HG03571 (cell line): ENCODE measurements at regions not wholly inside any gene's neighbourhood (a gene's known extent, or its start where the extent isn't known, plus 50 kb on each side); places are given as distances from the start of the nearest gene placed in this dataset.
"Not testable (repeated sequence)": the region's sequence is repeated elsewhere in the genome, so short reads cannot be mapped to it uniquely, and the experiment has no call there.

Experiments
- ATAC-seq: cut with Tn5 transposase; IDR thresholded peaks from one replicate; pipeline ENCODE4 v1.9.1; 2021; ENCODE audit not compliant: unreplicated experiment

DNA sequence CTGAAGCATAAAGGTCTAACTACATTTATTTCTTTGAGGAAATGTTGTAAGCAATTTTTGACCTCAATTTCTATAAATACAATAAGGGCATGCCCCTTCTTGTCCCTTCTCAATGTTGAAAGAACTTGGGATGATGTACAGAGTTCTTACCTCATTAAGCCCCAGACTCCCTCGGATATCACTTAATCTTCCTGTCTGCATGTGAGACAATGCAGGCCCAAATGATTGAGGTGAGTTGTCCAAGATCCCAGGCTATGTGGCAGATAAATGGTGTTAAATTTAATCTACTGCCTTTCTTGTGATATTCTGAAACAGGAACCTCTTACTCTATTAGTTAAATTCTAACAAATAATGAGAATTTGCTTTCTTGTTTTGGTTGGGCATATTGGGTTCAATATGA lies 1073.4 kb upstream of the GYPC start:
- ATAC-seq = no peak

DNA sequence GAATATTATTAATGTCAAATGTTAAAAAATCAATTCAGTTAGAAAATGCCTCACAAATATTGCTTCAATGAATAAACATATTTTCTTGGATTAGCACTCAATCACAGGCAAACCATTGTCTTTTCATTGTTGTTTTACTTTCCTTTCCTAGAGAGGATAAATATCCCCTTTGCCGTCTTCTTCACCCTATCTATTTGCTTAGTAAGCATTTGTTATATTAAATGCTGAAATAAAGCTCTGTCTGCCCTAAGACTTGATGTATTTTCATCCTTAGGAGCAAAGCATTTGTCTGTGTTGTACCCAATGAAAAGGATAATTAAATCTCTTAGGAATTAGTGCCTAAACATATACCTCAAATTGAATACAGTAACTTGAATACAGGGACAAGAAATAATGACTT lies 1071.2 kb upstream of the GYPC start:
- ATAC-seq = no peak

- ATAC-seq = no peak
Measured at GRCh38 chr2:125588780-125589179, 1067.2 kb upstream of the GYPC start.

- ATAC-seq = no peak
Measured at GRCh38 chr2:125591954-125592353, 1064.0 kb upstream of the GYPC start.

DNA sequence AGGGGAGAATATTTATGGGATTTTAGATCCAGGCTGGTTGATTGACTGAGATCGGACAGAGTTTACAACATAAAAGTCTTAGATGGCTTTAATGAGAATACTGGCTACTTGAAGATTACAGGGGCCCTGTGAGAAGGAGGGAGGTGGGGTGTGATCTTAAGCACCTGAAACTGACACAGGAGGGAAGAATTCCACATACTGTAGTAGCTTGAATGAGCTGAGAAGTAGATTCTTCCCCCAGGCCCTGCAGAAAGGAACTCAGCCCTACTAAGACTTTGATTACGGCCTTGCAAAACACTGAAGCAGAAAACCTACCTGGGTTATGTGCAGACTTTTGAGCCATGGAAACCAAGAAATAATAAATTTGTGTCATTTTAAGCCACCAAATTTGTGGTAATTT lies 1062.9 kb upstream of the GYPC start:
- no peak for ATAC-seq

DNA sequence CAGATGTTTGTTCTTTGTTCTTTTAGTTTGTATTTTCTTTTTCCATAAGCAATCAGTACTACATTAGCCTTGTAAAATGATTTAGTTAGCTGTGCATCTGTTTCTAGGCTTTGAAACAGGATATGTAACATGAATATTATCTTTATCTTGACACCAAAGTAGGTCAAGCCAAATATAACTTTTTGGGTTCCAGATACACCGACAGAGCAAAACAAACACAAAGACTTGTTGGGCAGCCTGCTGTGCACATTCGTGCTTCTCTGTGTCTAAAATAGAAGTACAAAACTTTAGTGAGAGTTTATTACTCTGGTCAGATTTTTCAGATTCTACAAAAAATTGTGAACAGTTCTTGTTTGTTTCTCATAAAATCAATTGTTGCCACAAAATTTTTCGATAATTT lies 1059.3 kb upstream of the GYPC start:
- no peak for ATAC-seq

DNA sequence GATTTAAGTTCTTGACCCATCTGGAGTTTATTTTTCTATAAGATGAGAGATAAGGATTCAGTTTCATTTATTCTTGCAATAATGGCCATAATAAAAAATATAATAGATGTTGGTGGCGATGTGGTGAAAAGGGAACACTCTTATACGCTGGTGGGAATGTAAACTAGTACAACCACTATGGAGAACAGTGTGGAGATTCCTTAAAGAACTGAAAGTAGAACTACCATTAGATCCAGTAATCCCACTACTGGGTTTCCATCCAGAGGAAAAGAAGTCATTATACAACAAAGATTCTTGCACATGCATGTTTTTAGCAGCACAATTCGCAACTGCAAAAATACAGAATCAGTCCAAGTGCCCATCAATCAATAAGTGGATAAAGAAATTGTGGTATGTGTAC lies 1040.5 kb upstream of the GYPC start:
- no peak for ATAC-seq

- no peak for ATAC-seq
Measured at GRCh38 chr2:125630377-125630776, 1025.6 kb upstream of the GYPC start.

DNA sequence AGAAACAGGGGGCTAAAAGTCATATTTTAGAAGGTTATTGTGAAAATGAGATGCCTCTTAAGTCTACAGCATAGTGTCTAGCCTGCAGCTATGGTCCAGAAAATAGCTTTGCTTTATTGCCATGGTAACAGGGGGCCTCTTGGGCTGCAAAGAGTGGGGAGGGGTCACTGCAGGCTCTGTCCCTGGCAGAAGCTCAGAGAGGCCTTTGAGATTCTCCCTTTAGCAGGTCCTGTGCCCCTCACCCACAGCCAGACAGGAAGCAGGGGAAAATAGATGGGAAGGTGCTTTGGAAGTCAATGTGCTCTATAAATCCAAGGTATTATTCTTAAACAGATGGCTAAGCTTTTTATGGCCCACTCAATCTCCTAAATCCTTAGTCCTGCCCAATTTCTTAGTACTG lies 1021.3 kb upstream of the GYPC start:
- no peak for ATAC-seq

- ATAC-seq = no peak
Measured at GRCh38 chr2:125638345-125638744, 1017.6 kb upstream of the GYPC start.

DNA sequence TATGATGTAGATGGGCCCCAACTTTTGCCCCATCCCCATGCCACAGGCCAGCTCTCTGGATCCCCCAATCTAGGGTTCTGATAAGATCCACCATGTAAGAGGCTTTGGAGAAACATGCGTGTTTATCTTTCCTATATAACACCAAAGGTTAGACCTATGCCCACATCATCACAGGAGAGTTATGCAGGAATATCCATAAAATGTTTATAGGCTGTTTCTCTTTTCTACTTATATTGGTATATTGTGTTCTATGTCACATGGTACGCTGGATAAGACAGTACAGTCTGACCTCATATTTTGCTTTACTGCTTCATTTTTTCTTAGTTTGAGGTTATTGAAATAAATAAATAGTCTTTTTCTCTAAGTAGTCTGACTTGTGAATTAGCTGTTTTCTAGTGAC lies 1013.9 kb upstream of the GYPC start:
- no peak for ATAC-seq

DNA sequence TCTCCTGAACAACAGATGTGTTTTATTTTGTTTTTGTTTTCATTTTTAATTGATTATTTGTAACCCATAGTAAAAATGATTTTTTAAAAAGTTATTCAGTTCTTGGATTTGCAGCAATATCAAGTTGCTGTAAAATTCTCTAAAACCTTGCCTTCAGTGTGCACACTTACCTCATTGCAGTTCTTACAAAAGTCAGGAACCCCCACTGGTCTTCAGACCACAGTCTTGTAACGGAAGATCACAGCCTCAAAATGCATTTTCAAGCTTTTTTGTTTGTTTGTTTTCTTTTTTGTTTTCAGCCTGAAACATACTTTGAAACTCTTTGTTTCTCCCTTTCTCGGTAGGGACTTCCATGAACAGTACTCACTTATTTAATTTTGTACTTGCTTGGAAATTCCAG lies 1012.8 kb upstream of the GYPC start:
- no peak for ATAC-seq

DNA sequence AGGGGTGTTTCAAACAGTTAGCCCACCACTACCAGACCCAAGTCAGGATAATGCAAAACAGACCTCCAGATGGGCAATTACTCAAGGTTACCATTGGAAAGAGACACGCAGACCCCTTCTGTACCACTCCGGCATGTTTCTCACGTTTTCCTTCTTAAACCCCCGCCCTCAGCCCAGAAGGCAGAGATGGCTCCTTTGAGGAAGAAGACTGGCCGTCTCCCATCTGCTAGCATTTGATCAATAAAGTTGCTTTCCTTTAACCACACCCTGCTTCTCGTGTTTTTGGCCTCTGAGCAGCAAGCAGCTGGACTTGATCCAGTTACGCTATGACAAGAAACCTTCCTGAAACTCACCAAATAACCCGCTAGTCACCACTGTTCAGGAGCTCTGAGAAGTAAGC lies 1012.4 kb upstream of the GYPC start:
- no peak for ATAC-seq

GRCh38 chr2:125644257-125644656 lies 1011.7 kb upstream of the GYPC start:
- ATAC-seq = no peak

DNA sequence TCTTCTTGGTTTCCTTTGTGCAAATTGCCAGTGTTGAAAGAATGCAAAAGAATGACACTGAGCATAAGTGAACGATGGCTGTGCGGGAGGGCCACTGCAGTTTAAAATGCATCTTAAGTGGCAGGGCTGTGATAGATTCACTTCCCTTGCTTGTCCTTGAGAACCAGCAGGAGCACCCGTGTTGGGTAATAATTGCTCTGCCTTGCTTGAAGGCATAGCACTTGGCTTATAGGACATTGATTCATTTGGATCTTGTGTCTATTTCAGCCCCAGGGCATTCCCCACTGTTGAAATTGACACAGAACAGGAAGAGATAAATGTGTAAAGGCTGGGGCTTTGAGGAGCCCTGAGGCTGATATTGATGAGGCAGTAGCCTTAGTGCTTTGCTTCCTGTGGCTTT lies 1003.7 kb upstream of the GYPC start:
- no peak for ATAC-seq

GRCh38 chr2:125654226-125654625 lies 1001.7 kb upstream of the GYPC start:
- ATAC-seq = no peak

GRCh38 chr2:125656190-125656589 lies 999.8 kb upstream of the GYPC start:
- no peak for ATAC-seq

GRCh38 chr2:125658583-125658982 lies 997.4 kb upstream of the GYPC start:
- no peak for ATAC-seq

DNA sequence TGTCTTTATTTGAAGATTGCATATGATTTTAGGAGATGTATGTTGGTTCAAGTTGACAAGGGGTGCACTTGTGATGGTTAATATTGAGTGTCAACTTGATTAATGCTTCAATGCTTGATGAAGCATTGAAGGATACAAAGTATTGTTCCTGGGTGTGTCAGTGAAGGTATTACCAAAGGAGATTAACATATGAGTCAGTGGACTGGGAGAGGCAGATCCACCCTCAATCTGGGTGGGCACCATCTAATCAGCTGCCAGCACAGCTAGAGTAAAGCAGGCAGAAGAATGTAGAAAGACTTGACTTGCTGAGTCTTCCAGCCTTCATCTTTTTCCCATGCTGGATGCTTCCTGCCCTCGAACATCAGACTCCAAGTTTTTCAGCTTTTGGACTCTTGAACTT lies 995.6 kb upstream of the GYPC start:
- not testable (repeated sequence) for ATAC-seq

- ATAC-seq = no peak
Measured at GRCh38 chr2:125667630-125668029, 988.3 kb upstream of the GYPC start.

DNA sequence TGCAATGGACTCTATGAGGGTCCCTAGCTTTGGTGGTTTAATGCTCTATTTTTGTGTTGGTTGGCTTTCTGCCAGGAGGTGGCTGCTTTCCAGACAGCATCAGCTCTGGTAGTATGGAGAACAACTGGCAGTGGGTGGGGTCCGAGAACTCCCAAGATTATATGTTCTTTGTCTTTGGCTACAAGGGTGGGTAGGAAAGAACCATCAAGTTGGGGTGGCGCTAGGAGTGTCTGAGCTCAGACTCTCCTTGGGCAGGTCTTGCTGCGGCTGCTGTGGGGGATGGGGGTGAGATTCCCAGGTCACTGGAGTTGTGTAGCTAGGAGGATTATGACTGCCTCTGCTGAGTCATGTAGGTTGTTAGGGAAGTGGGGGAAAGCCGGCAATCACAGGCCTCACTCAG lies 976.1 kb upstream of the GYPC start:
- no peak for ATAC-seq

GRCh38 chr2:125680809-125681208 lies 975.1 kb upstream of the GYPC start:
- no peak for ATAC-seq

DNA sequence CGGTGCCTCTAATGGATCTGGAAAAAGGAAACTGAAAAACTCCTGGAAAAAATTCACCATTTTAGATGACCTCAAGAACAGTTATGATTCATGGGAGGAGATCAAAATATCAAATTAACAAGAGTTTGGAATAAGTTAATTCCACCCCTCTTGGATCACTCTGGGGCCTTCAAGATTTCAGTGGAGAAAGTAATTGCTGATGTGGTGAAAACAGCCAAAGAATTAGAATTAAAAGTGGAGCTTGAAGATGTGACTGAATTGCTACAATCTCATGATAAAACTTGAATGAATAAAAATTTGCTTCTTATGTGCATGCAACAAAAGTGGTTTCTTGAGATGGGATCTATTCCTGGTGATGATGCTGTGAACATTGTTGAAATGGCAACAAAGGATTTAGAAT lies 974.4 kb upstream of the GYPC start:
- no peak for ATAC-seq
